HepG2 (cell line): ENCODE measurements at regions not wholly inside any gene's neighbourhood (a gene's known extent, or its start where the extent isn't known, plus 50 kb on each side); places are given as distances from the start of the nearest gene placed in this dataset.

ENCODE experiments used
- ARNT2 ChIP-seq: sonication (generic); formaldehyde crosslinking; IDR thresholded peaks from 2 replicates; pipeline ENCODE4 v1.8.0; 2022; ENCODE audit warnings: mild to moderate bottlenecking, low read depth, missing genetic modification reagents, moderate library complexity
- BCL6 ChIP-seq: IDR thresholded peaks from 2 replicates; pipeline ENCODE4 v1.6.1; 2016; ENCODE audit warnings: missing genetic modification reagents, missing compliant biosample characterization
- FIP1L1 ChIP-seq: fragments of 200-400 bp; formaldehyde crosslinking; IDR thresholded peaks from 2 replicates; pipeline ENCODE4 v1.6.1; 2018; ENCODE audit warnings: low read depth, mild to moderate bottlenecking, low read length, moderate library complexity, borderline replicate concordance; ENCODE audit not compliant: insufficient read depth
- KDM6A ChIP-seq: IDR thresholded peaks from 2 replicates; pipeline ENCODE4 v1.6.1; 2016; ENCODE audit warnings: low read depth
- MYC ChIP-seq: sonication (generic); formaldehyde crosslinking; IDR thresholded peaks from 2 replicates; pipeline ENCODE4 v1.9.0; 2021; ENCODE audit warnings: missing genetic modification reagents, borderline replicate concordance
- POLR2AphosphoS5 ChIP-seq: IDR thresholded peaks from 2 replicates; pipeline ENCODE4 v1.6.1; 2012; ENCODE audit warnings: low read depth, low read length
- PRPF4 ChIP-seq: fragments of 200-400 bp; formaldehyde crosslinking; IDR thresholded peaks from 2 replicates; pipeline ENCODE4 v1.6.1; 2016; ENCODE audit warnings: low read length, low read depth; ENCODE audit not compliant: poor library complexity, severe bottlenecking
- ZBTB4 ChIP-seq: sonication (generic); formaldehyde crosslinking; IDR thresholded peaks from 2 replicates; pipeline ENCODE4 v1.4.0; 2020; ENCODE audit warnings: missing genetic modification reagents, mild to moderate bottlenecking, borderline replicate concordance
- ZNF282 ChIP-seq: fragments of 450-650 bp; IDR thresholded peaks from 2 replicates; pipeline ENCODE4 v1.6.1; 2018; ENCODE audit not compliant: partially characterized antibody
- ZNF451 ChIP-seq: sonication (generic); formaldehyde crosslinking; IDR thresholded peaks from 2 replicates; pipeline ENCODE4 v1.5.0; 2020; ENCODE audit warnings: mild to moderate bottlenecking, missing genetic modification reagents
- ZNF678 ChIP-seq: sonication (generic); formaldehyde crosslinking; IDR thresholded peaks from 2 replicates; pipeline ENCODE4 v1.4.0; 2020; ENCODE audit warnings: mild to moderate bottlenecking, missing genetic modification reagents
- ZNF776 ChIP-seq: sonication (generic); formaldehyde crosslinking; IDR thresholded peaks from 2 replicates; pipeline ENCODE4 v1.4.0; 2020; ENCODE audit warnings: mild to moderate bottlenecking, missing genetic modification reagents
- ZNF777 ChIP-seq: sonication (generic); formaldehyde crosslinking; IDR thresholded peaks from 2 replicates; pipeline ENCODE4 v1.4.0; 2020; ENCODE audit warnings: missing genetic modification reagents
- ZNF878 ChIP-seq: sonication (generic); formaldehyde crosslinking; IDR thresholded peaks from 2 replicates; pipeline ENCODE4 v1.8.1; 2023; ENCODE audit warnings: mild to moderate bottlenecking, missing genetic modification reagents, moderate library complexity
- TF ChIP-seq, protein P1 (sequence below): sonication (generic); formaldehyde crosslinking; IDR thresholded peaks from 2 replicates; pipeline ENCODE4 v1.8.0; 2022; ENCODE audit warnings: mild to moderate bottlenecking, missing genetic modification reagents, moderate library complexity
- TF ChIP-seq, protein P2 (sequence below): sonication (generic); formaldehyde crosslinking; IDR thresholded peaks from 2 replicates; pipeline ENCODE4 v1.5.0; 2020; ENCODE audit warnings: missing genetic modification reagents, mild to moderate bottlenecking, borderline replicate concordance
- TF ChIP-seq, protein P3 (sequence below): sonication (generic); formaldehyde crosslinking; IDR thresholded peaks from 2 replicates; pipeline ENCODE4 v1.5.1; 2020; ENCODE audit warnings: mild to moderate bottlenecking, missing genetic modification reagents, borderline replicate concordance

DNA sequence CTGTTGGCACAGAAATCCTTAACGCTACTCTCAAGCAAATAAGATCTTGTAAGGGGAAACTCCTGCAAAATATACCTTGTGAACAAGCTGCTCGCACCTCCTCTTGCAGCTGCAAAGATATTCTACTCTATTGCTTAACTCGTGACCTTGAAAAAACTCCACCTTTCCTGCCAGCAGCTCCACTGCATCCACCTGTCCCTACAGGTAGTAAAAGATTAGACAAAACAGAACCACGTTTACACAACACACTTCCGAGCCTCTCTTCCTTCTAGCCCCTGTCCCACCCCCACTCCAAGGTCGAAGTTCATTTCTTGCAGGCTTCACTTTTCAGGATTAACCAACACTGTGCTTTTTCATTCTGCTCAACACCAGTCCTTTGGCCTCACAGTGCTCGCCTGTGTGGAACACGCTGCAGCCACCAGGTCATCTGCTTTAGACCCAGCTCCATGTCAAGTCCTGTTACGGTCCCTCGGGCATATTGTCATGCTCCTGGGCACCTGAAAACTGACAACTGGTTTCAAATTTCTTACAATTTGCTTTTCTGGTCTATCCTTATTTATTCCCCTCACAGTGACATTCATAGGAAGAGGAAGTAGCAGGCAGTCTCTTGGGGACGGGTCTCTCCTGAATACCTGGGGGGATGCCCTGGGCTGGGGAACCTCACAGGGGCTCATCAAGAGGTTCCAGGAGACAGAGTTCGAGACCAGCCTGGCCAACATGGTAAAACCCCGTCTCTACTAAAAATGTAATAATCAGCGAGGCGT is 165.8 kb upstream of the KLF14 start (continued):
- TF ChIP-seq ZBTB4 (CRISPR knock-in tag) (no peak), MYC (CRISPR knock-in tag) (peak; percentile 88), ZNF451 (CRISPR knock-in tag) (no peak), ZNF776 (no peak), FIP1L1 (0 out of 2 replicates have a peak, but pooled peaks have one; percentile 32), ZNF777 (0 out of 2 replicates have a peak, but pooled peaks have one; percentile 53), ZNF878 (CRISPR knock-in tag) (no peak), KDM6A (peak; percentile 72; the same call in 1 of the 2 replicates), ARNT2 (CRISPR knock-in tag) (no peak), ZNF678 (CRISPR knock-in tag) (no peak), POLR2AphosphoS5 (peak; percentile 85), PRPF4 (no peak), ZNF282 (no peak), BCL6 (CRISPR knock-in tag) (peak; percentile 97)
- TF ChIP-seq, protein P1, sequence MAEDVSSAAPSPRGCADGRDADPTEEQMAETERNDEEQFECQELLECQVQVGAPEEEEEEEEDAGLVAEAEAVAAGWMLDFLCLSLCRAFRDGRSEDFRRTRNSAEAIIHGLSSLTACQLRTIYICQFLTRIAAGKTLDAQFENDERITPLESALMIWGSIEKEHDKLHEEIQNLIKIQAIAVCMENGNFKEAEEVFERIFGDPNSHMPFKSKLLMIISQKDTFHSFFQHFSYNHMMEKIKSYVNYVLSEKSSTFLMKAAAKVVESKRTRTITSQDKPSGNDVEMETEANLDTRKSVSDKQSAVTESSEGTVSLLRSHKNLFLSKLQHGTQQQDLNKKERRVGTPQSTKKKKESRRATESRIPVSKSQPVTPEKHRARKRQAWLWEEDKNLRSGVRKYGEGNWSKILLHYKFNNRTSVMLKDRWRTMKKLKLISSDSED (CRISPR knock-in tag), result no peak
- TF ChIP-seq, protein P2, sequence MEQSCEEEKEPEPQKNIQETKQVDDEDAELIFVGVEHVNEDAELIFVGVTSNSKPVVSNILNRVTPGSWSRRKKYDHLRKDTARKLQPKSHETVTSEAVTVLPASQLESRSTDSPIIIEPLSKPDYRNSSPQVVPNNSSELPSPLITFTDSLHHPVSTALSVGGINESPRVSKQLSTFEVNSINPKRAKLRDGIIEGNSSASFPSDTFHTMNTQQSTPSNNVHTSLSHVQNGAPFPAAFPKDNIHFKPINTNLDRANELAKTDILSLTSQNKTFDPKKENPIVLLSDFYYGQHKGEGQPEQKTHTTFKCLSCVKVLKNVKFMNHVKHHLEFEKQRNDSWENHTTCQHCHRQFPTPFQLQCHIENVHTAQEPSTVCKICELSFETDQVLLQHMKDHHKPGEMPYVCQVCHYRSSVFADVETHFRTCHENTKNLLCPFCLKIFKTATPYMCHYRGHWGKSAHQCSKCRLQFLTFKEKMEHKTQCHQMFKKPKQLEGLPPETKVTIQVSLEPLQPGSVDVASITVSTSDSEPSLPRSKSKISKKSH, result no peak
- TF ChIP-seq, protein P3, sequence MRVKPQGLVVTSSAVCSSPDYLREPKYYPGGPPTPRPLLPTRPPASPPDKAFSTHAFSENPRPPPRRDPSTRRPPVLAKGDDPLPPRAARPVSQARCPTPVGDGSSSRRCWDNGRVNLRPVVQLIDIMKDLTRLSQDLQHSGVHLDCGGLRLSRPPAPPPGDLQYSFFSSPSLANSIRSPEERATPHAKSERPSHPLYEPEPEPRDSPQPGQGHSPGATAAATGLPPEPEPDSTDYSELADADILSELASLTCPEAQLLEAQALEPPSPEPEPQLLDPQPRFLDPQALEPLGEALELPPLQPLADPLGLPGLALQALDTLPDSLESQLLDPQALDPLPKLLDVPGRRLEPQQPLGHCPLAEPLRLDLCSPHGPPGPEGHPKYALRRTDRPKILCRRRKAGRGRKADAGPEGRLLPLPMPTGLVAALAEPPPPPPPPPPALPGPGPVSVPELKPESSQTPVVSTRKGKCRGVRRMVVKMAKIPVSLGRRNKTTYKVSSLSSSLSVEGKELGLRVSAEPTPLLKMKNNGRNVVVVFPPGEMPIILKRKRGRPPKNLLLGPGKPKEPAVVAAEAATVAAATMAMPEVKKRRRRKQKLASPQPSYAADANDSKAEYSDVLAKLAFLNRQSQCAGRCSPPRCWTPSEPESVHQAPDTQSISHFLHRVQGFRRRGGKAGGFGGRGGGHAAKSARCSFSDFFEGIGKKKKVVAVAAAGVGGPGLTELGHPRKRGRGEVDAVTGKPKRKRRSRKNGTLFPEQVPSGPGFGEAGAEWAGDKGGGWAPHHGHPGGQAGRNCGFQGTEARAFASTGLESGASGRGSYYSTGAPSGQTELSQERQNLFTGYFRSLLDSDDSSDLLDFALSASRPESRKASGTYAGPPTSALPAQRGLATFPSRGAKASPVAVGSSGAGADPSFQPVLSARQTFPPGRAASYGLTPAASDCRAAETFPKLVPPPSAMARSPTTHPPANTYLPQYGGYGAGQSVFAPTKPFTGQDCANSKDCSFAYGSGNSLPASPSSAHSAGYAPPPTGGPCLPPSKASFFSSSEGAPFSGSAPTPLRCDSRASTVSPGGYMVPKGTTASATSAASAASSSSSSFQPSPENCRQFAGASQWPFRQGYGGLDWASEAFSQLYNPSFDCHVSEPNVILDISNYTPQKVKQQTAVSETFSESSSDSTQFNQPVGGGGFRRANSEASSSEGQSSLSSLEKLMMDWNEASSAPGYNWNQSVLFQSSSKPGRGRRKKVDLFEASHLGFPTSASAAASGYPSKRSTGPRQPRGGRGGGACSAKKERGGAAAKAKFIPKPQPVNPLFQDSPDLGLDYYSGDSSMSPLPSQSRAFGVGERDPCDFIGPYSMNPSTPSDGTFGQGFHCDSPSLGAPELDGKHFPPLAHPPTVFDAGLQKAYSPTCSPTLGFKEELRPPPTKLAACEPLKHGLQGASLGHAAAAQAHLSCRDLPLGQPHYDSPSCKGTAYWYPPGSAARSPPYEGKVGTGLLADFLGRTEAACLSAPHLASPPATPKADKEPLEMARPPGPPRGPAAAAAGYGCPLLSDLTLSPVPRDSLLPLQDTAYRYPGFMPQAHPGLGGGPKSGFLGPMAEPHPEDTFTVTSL (CRISPR knock-in tag), result peak; percentile 96
